ENCODE measurements at regions not wholly inside any gene's neighbourhood (a gene's known extent, or its start where the extent isn't known, plus 50 kb on each side); places are given as distances from the start of the nearest gene placed in this dataset.

DNA sequence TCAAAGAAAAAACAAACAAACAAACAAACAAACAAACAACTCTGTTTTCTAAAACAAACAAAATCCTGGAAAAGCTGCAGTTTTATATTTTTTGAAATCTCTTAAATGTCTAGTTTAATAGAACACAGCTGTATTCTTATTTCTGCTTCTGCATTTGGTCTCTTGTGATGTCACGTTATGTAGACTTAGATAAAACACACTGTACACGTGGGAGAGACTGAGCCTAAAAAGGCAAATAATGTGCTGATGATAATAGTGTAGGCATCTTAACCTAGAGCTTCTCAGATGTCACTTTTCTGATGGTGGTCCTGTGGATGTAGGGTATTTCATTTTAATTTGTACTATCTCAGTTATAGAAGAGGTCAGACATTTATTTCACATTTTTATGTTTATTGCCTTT, 261.7 kb downstream of the UTRN start:
- CTCF ChIA-PET = no interaction called here
- H3K9me3 Mint-ChIP-seq (ENCODE audit: low read depth, unreplicated experiment) = no peaks in the 10 kb centered on the region
- TF ChIP-seq CTCF (IDR thresholded peaks at IDR 0.05; ENCODE audit: unreplicated experiment) = no peak
- peaks cover 11% of the 10 kb centered on the region for H3K36me3 Mint-ChIP-seq (ENCODE audit: insufficient read depth, unreplicated experiment)
- no TSS peak for BruUV-seq (replicated peaks)
- H3K27me3 Mint-ChIP-seq (ENCODE audit: unreplicated experiment) = no peaks in the 10 kb centered on the region
- DNase-seq = no peak
- H3K27ac Mint-ChIP-seq (ENCODE audit: unreplicated experiment) = no peak overlapping the region
- H3K4me3 Mint-ChIP-seq (ENCODE audit: low read depth, unreplicated experiment) = no peak overlapping the region
- H3K4me1 Mint-ChIP-seq (ENCODE audit: low read depth, unreplicated experiment) = peaks cover 10% of the 10 kb centered on the region
- intact Hi-C loops (cut with micrococcal nuclease; ENCODE audit: unreplicated experiment) = no loop called here

DNA sequence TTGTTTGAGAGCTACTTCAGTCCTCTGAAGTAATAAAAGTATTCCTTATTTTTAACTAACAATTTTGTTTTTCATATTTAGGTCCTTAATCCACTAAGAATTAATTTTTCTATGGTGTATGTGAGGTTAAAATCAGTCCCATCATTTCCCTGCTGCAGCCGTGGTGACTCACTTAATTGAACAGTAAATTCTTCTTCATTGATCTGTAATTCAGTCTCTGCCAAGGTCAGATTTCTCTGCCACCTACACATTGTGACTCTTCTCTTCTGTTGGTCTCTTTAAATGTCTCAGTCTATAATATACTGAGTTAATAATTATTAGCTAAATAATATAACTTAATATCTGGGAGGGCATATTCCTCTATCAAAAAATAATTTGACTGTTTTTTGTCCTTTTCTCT, 262.3 kb downstream of the UTRN start:
- Mint-ChIP-seq H3K4me3 (ENCODE audit: low read depth, unreplicated experiment) (no peak overlapping the region), H3K36me3 (ENCODE audit: insufficient read depth, unreplicated experiment) (peaks cover 14% of the 10 kb centered on the region), H3K4me1 (ENCODE audit: low read depth, unreplicated experiment) (peaks cover 10% of the 10 kb centered on the region), H3K9me3 (ENCODE audit: low read depth, unreplicated experiment) (no peaks in the 10 kb centered on the region), H3K27me3 (ENCODE audit: unreplicated experiment) (no peaks in the 10 kb centered on the region), H3K27ac (ENCODE audit: unreplicated experiment) (no peak overlapping the region)
- intact Hi-C loops (cut with micrococcal nuclease; ENCODE audit: unreplicated experiment) = no loop called here
- no TSS peak for BruUV-seq (replicated peaks)
- no peak for TF ChIP-seq CTCF (IDR thresholded peaks at IDR 0.05; ENCODE audit: unreplicated experiment)
- no peak for DNase-seq
- CTCF ChIA-PET = no interaction called here

DNA sequence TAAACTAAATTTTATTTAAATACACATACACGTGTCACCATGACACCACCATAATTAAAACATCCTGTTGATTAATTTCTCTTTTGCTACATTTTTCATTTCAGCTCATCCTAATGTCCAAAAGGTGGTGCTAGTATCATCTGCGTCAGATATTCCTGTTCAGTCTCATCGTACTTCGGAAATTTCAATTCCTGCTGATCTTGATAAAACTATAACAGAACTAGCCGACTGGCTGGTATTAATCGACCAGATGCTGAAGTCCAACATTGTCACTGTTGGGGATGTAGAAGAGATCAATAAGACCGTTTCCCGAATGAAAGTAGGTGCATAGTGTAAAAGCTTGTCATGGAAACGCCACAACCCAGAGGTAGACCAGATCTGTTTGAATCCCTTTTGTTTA, 263.4 kb downstream of the UTRN start:
- CTCF ChIA-PET = no interaction called here
- peaks cover 14% of the 10 kb centered on the region for H3K36me3 Mint-ChIP-seq (ENCODE audit: insufficient read depth, unreplicated experiment)
- H3K27ac Mint-ChIP-seq (ENCODE audit: unreplicated experiment) = no peak overlapping the region
- DNase-seq = no peak
- BruUV-seq (replicated peaks) = no TSS peak
- no peak overlapping the region for H3K4me3 Mint-ChIP-seq (ENCODE audit: low read depth, unreplicated experiment)
- H3K4me1 Mint-ChIP-seq (ENCODE audit: low read depth, unreplicated experiment) = peaks cover 4% of the 10 kb centered on the region
- no peaks in the 10 kb centered on the region for H3K27me3 Mint-ChIP-seq (ENCODE audit: unreplicated experiment)
- no peaks in the 10 kb centered on the region for H3K9me3 Mint-ChIP-seq (ENCODE audit: low read depth, unreplicated experiment)
- TF ChIP-seq CTCF (IDR thresholded peaks at IDR 0.05; ENCODE audit: unreplicated experiment) = no peak
- intact Hi-C loops (cut with micrococcal nuclease; ENCODE audit: unreplicated experiment) = no loop called here

DNA sequence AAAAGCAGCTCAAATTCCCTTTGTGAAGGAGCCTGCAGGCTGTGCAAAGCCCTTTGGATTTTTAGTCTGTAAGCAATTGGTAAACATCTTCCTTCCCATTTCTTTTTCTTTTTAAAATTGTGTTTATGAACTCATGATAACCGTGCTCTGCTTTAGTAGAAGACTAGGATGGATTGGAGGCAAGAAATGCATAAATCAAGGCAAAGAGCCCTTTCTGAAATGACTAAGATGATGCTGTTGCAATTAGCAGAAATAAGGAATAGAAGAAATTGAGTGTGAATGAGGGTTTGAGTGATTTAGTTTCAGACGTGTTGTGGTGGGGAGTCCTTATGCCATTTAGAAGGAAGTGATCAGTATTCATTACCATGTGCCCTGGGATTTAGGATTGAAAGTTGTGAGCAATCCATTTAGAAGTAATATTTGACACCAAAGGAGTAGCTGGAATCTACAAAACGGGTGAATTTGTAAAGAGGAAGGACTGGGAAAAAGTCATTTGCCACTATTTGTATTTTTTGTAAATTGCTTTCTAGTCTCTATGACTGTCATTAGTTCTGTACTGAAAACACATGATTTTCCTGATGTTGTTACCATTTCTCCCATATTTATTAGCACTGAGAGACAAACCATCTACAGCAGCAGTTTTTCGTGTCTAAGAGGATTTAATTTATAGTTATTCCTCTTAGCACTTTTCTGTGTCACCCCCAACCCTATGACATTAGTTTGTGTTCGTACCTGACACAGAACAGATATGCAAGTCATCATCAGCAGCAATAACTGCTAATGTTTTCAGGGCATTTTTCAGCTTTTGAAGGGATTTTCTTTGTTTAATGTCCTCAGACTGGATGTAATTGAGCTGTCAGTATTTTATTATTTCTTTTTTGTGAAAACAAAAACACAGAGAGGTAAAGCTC, 265.0 kb downstream of the UTRN start:
- H3K27me3 Mint-ChIP-seq (ENCODE audit: unreplicated experiment) = no peaks in the 10 kb centered on the region
- DNase-seq = no peak
- intact Hi-C loops (cut with micrococcal nuclease; ENCODE audit: unreplicated experiment) = no loop called here
- no peaks in the 10 kb centered on the region for H3K4me1 Mint-ChIP-seq (ENCODE audit: low read depth, unreplicated experiment)
- no peak for TF ChIP-seq CTCF (IDR thresholded peaks at IDR 0.05; ENCODE audit: unreplicated experiment)
- CTCF ChIA-PET = no interaction called here
- peaks cover 5% of the 10 kb centered on the region for H3K36me3 Mint-ChIP-seq (ENCODE audit: insufficient read depth, unreplicated experiment)
- no TSS peak for BruUV-seq (replicated peaks)
- H3K4me3 Mint-ChIP-seq (ENCODE audit: low read depth, unreplicated experiment) = no peak overlapping the region
- H3K9me3 Mint-ChIP-seq (ENCODE audit: low read depth, unreplicated experiment) = no peaks in the 10 kb centered on the region
- no peak overlapping the region for H3K27ac Mint-ChIP-seq (ENCODE audit: unreplicated experiment)
